ENCODE measurements at regions not wholly inside any gene's neighbourhood (a gene's known extent, or its start where the extent isn't known, plus 50 kb on each side); places are given as distances from the start of the nearest gene placed in this dataset.

DNA sequence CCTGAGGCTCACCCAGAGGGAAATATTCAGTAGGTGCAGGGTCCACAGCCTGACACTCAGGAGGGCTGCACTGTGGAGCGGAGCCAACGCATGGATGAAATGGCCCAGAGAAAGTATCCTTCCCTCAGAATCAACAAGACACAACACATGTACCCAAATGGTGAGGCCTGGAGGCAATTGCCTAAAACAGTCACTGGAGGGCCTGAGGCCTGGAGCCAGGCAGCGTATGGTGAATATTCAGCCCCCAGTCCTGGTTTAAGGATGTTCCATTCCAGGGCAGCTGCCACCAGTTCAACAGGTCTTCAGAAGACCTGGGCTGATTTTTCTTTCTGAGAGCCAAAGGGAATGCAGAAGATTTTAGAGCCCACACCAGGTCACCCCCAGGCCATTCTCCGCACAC is 264.8 kb downstream of the INSC start:
- DNase-seq = no peak

DNA sequence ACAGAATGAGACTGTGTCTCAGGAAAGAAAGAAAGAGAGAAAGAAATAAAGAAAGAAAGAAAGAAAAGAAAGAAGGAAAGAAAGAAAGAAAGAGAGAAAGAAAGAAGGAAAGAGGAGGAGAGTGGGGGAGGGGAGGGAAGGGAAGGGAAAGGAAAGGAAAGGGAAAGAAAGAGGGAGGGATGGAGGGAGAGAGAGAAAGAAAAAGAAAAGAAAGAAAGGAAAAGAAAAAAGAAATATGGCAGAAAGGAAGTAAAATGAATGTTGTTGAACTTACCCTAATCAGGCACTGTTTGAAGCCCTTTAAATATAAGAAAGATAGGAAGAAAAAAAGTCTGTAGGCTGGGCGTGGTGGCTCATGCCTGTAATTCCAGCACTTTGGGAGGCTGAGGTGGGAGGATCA is 276.1 kb downstream of the INSC start:
- DNase-seq = no peak

DNA sequence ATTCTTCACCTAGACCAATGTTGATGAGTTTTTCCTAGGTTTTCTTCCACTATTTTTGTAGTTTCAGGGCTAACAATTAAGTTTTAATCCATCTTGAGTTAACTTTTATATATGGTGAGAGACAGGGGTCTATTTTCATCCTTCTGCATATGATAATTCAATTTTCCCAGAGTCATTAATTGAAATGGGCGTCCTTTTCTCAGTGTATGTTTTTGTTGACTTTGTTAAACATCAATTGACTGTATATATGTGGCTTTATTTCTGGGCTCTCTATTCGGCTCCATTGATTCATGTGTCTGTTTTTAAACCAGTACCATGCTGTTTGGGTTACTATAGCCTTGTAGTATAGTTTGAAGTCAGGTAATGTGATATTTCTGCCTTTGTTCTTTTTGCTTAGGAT is 282.1 kb downstream of the INSC start:
- DNase-seq = no peak

DNA sequence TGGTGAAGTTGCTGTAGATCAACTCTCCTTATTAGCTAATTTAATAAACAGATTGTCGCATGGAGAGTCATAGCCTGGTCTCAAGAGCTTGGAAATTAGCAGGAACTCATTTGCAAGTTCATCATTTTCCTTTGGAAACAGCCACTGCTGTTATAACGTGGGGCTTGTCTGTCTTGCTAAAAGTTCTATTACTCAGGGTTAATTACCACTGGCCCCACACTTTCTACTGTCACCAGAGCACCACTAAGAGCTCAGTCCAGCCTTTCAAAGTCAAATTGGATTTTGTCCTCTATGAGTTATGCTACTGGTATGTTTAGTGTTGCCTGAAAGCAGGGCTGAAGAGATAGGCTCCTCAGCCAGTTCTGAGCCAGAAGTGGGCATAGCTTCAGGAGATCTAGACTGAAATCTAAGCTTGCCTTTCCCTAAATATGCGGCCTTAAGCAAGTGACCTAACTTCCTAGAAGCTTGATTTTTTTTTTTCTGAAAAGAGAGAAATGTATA is 292.2 kb downstream of the INSC start:
- DNase-seq = no peak

DNA sequence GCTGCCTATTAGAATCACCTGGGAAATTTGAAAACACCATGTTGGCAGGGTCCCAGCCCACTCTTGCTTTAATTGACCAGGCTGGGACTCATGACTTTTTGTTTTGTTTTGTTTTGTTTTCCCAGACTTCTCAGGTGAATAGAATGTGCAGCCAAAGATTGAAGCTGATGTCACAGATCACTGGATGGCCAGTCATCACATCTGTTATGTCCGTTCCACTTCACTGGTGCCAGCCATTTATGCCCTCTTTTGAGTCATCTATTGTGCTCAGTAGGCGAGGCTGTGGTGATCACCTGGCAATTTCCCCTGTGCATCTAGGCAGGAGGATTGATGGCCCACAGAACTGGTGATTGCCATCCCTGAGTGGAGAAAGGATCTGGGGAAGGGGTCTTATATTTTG is 297.3 kb downstream of the INSC start:
- DNase-seq = no peak

DNA sequence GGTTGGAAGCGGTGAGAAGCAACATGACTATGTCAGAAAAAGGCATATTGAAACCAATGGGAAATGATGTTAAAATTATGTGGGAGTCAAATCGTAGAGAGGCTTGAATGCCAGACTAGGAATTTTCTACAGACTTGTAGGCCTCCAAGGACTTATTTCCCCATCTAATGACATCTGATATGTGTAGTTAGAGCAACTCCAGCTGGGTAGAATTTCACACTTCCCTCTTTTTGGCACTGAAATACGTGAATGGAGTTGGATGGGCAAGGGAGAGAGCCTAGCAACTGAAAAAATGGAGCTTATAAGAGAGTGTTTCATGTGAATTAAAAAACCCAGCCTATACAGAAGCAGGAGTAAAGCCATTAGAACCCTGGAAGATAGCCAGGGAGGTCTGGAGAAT is 304.2 kb downstream of the INSC start:
- DNase-seq = no peak

DNA sequence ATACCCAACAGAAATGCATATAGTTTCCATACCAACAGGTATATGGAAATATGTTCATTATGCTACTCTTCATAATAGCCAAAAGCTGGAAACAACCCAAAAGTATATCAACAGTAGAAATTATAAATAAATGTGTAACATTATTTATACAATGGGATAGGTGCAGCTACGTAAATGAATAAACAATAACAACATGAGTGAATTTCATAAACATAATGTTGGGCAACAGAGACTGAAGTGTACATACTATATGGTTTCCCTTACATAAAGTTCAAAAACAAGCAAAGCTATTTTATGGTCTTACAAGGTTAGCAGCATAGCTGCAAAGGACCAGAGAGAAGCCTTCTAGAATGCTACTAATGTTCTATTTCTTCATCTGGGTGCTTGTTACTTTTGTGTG is 305.0 kb downstream of the INSC start:
- DNase-seq = no peak

DNA sequence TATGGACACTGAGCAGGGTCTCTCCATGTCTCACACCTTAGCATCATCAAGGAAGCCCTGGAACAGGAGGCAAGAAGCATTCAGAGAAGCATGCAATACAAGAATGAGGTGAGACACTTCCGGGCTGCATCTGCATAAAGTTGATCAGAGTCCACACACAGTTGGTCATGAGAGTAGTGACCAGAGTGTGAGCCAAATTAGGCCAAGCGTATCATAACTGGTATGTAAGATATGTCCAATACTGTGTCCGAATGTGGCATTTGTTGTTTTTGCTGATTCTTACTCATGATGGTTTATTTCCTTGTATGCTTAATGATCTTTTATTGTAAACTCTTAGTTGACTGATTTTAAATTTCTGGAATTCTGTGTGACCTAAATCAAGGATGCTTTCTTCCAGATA is 315.7 kb downstream of the INSC start:
- DNase-seq = no peak

DNA sequence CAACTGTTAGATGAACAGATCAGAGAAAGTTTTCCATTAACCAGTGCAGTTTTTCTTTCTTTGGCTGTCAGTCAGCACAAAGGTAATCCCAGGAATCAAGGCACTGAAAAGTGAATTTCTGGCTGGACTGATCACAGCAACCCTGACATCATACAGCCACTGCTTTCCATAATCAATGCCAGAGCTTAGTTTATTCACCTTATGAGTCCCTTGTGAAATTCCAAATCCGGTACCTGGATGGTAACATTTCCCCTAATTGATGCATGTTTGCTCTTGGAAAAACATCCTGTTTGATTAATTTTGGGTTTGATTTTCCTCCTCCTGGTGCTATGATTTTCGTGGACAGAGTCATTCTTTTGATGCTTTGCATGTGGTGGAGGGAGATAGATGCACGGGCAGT is 319.8 kb downstream of the INSC start:
- DNase-seq = no peak

DNA sequence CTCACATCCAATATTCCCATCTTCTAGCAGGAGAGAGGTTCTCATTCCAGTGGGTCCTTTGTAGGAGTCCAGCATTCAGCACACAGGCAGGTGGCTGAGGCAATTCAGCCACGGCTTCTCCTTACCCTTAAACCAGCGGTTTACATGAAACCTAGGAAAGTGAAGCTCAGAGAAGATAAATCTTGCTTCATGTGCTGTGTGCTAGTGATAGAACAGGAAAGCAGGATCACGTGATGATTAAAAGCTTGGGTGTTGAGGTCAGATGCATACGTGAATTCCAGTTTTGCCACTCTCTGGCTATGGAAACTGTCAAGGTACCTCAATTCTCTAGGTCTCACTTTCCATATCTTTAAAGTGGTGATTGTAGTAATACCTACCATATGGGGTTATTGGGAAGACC is 331.6 kb downstream of the INSC start:
- no peak for DNase-seq

DNA sequence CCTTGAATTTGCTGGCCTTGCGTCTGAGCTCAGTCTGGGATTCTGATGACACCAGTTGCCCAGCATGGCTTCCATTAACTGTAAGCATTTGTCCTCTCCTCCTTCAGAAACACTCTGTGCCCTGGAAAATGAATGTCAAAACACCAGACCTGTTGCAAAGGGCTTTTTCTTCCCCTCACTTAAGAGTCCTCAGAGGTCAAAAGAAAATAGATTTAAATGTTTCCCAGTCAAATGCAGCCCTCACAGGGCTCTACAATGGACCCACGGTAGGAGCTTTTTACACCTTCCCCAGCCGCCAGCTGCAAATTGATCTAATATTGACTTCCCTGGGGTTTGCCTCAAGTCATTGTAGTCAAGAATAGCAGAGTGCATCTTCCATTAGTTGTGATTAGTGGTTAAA is 332.2 kb downstream of the INSC start:
- DNase-seq = no peak

DNA sequence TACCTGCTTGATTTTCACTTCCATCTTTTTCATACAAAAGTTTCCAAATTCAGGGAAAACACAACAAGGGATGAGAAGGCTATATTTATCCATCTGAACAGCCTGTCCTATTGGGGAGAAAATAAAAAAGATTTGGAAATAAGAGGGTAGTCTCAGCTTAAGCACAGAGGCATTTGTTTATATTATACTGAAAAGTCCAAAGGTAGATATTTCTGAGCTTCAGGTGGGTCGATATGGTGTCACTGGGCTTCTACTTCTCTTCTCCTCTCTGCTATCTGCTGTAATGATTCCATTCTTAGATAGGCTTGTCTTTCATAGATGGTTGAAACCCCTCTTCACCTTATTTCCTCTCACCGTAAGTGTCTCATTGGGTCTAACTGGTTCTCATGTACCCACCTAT is 337.0 kb downstream of the INSC start:
- no peak for DNase-seq

DNA sequence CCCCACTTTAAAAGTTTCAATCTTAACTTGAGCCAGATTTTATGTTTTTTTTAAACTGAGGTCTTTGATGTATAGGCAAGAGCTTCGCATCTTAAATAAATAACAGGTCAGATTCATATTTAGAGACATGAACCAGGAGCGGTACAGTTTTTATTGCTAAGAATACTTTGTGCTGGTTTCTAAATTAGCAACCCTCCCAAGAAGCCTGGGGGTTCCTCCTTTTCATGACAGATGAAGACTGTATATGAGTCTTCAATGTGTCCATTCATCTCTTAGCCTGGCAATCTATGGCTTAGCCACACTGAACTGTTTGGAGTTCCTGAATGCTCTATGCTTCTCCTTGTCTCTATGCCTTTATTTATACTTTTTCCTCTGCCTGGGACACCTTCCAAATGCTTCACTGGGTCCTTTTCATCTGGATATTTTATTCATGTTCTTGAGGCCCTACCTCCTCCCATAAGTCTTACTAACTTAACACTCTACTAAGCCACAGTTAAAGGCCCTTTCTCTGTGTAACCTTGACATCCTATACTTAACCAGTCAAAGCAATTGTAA is 338.6 kb downstream of the INSC start:
- DNase-seq = no peak

DNA sequence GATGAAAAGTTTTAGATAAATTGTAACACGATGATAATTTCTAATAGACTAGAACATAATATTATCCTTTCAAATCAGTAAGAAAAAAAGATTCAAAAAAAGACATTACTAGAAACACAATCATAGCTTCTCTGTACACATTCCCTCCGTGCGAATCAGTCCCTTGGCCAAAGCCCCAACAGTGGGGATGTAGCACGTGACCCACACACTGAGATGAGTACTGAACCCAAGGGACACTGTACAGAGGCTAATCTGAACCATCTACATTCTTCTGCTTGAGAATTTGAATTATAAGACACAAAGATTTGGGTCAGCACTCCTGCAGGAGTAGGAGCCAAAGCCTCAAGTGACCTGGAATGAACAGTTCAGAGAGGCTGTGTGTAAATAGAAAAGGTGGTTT is 353.7 kb downstream of the INSC start:
- no peak for DNase-seq

DNA sequence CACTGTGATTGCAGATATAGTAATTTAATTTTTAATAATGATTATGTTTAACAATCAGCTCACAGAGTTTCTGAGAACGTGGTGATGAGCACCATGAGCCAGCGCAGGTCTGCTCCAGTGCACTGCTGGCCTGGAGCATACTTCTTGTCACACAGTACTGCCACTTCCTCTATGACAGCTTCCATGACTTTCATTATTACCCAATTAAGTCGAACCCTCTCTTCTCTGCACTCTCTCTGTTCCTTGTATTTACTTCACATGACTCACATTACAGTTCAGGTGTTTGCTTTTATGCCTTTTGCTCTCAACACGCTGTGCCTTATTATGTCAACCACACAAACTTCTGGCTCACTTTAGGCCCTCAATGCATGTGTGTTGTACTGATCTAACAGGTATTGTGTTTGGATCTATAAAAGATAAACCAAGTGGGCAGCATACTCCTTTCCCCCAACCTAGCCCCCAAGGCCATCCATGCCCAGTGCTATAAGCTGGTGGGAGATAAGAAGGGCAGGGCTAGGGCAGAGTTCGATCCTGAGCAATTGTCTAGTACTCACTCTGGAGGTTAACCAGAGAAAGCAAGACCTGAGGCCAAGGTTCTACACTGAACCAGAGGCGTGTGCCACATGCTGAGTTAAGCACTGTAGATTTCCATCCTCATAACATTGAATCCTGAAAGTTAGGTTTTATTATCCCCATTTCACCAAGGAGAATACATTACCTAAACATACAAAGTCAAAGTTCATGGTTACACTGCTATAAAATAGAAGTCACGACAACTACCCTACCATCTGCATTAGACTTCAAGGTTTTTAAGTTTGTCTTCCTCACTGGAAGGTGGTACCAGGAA is 356.5 kb downstream of the INSC start:
- DNase-seq = no peak

DNA sequence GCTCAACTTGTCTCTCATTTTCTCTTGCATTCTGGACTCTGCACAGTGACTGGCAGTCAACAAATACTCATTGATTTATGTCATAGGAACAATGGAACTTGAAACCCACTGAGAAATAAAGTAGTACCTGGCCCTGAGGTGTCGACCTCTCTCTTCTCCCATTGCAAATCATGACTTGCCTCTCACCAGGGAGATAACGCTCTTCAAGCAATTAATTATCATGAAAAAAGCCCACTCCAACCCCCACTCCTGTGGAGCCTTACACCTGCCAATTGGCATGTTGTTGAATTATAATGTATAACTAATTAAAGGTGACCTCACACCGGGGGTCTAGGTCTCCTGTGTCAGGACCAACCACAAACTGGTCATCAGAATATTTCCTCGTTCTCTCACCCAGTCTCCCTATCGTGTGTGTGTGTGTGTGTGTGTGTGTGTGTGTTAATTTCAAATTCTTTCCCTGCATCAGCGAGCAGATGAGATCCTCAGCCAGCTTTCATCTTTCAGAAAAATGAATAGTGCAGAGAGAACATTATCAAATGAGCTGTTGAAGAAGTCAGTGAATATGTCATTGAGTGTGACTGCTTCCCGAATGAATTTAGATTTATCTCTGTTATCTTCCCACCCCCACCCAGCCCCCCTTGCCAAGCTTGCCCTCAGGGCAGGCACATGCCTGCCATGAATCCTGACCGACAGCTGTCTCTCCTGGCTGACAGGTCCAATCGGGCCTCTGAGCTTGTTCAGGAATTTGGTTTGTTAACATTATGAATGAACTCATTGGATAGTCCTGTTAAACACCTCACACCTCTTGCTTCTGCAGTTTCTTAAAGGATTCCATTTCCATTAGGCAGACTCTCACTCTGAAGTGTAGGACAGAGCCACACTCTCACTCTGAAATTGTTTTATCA is 357.4 kb downstream of the INSC start:
- no peak for DNase-seq

DNA sequence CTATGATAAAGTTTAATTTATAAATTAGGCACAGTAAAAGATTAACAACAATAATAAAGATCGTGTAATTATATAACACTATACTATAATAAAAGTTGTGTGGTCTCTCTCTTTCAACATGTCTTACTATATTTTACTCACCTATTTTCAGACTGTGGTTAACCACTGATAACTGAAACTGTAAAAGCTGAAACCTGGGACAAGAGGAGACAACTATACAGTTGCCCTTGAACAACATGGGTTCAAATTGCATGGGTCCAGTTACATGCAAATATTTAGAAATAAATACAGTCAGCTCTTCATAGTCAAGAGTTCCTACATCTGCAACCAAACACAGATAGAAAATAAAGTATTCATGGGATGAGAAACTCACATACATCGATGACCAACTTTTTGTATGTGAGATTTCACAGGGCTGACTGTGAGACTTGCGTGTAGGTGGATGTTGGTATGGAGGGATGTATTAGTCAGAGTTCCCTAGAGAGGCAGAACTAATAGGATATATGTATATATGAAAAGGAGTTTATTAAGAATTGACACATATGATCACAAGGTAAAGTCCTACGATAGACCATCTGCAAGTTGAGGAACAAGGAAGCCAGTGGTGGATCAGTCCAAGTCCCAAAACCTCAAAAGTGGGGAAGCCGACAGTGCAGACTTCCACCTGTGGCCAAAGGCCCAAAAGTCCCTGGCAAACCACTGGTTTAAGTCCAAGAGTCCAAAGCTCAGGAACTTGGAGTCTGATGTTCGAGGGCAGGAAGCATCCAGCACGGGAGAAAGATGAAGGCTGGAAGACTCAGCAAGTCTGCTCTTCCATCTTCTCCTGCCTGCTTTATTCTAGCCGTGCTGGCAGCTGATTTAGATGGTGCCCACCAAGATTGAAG is 359.5 kb downstream of the INSC start:
- no peak for DNase-seq

DNA sequence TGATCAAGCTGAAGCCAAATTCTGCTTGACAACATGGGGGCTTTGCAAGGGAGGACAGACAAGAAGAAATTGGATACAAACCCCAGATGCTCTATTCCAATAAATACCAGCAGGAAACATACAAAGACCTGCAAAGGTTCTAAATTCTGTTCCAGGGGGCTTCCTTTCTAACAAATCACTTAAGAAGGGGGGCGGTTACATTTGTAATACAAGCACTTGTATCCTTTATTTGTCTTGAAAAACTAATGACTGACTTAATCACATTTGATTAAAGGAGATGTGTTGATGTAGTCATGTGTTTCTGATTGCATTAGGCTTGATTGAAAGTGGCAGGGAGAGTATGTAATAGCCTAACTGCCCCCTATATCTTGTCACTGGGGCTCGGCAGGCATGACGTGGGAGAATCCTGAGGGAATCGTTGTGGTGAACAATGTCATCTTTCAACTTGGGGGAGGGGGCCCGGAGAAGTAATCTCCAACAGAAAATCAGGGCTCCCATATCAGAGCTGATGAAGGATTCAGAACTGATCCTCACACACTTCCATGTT is 361.7 kb downstream of the INSC start:
- DNase-seq = no peak

DNA sequence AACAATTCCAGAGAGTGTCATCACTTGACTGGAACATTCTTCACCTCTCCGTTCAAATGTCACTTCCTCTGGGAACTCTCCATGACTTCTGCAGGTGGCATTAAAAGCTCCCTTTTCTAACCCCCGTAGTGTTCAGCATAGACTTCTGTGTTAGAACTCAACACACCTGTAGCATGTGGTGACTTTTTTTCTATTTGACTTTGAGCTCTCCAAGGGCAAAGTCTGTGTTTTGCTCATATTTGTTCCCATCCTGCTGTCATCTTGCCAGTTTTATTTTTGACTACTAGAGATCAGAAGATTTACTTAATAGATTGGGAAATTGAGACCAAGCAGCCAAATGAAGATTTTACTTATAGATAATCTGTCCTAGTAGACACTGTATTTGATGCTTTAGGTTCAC is 367.1 kb downstream of the INSC start:
- no peak for DNase-seq

DNA sequence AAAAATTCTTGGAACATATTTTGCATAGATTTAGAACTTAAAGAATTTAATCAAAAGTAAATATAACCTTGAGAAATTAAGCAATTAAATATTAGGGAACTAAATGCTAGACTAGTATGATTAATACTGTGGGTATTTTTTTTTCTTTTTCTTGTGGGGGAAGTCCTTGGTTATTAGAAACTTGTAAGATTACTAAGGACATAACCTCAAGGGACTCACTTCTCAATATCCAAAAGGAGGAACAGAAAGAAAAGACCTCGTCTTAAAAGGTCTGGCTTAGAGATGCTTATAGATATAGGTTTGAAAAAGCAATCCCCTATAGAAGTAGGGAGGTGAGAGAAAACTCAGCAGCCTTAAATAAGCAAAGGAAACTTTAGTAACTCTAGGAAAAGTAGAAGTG is 368.5 kb downstream of the INSC start:
- no peak for DNase-seq

DNA sequence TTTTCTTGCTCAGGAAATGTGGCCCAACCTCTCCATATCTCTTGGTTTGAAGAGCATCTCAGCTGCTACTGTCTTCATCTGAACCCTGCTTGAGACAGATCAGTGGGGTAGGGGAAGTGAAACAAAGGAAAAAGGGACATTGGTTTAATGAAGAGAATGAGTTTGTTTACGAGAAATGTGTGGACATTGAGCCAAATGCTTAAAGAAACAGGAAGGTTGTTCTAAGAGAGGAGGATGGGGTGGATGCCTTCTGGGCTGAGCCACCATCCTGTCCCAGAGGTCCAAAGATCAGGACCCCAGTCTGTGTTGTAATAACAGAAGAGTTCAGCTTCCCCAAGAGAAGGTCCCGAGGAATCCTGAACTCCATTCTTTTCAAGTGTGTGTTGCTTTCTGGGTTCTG is 369.7 kb downstream of the INSC start:
- no peak for DNase-seq

DNA sequence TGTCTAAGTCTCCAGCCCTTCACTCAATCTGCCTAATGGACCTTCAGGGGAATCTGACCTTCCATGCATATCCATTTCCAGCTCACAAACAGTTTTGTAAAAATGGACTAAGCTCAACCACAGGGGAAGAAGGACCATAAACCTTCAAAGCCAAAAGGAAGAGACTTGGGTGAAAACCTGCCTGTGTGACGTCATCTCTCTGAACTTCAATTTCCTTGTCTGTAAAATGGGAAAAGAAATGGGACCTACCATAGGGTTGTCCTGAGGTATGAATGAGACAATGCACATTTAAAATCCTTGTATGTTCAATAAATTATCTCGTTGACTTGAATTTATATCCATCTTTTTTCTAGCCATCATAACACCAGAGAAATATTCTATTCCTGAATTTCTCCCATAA is 370.7 kb downstream of the INSC start:
- no peak for DNase-seq
